Smooth muscle cell (in vitro differentiated cells): ENCODE measurements at regions not wholly inside any gene's neighbourhood (a gene's known extent, or its start where the extent isn't known, plus 50 kb on each side); places are given as distances from the start of the nearest gene placed in this dataset.

Experiments used
- DNase-seq: peaks from one replicate; lab custom pipeline; 2025; ENCODE audit not compliant: unreplicated experiment; lab: John Stamatoyannopoulos, UW
- H2AFZ ChIP-seq: fragments of 200-600 bp; sonication (generic); 2 replicates; pipeline ENCODE4 v1.6.0; 2016; ENCODE audit warnings: antibody characterized with exemption, low read depth, mild to moderate bottlenecking
- H3F3A ChIP-seq: fragments of 200-600 bp; sonication (generic); 2 replicates; pipeline ENCODE4 v1.6.0; 2017; ENCODE audit warnings: antibody characterized with exemption, low read depth
- H3K27ac ChIP-seq: fragments of 200-600 bp; sonication (generic); 2 replicates; pipeline ENCODE4 v1.5.1; 2016; ENCODE audit warnings: low read depth, mild to moderate bottlenecking
- H3K27me3 ChIP-seq: fragments of 200-600 bp; sonication (generic); 2 replicates; pipeline ENCODE4 v1.6.1; 2016; ENCODE audit warnings: low read depth, mild to moderate bottlenecking
- H3K36me3 ChIP-seq: fragments of 200-600 bp; sonication (generic); 2 replicates; pipeline ENCODE4 v1.5.1; 2016; ENCODE audit warnings: low read depth
- H3K4me1 ChIP-seq: fragments of 200-600 bp; sonication (generic); 2 replicates; pipeline ENCODE4 v1.5.1; 2016; ENCODE audit warnings: low read depth
- H3K4me2 ChIP-seq: fragments of 200-600 bp; sonication (generic); 2 replicates; pipeline ENCODE4 v1.6.0; 2016; ENCODE audit warnings: mild to moderate bottlenecking
- H3K4me3 ChIP-seq: fragments of 200-600 bp; sonication (generic); 2 replicates; pipeline ENCODE4 v1.5.1; 2016; ENCODE audit warnings: mild to moderate bottlenecking
- H3K79me2 ChIP-seq: fragments of 200-600 bp; sonication (generic); 2 replicates; pipeline ENCODE4 v1.6.0; 2016; ENCODE audit warnings: low read depth, mild to moderate bottlenecking
- H3K9ac ChIP-seq: fragments of 200-600 bp; sonication (generic); 2 replicates; pipeline ENCODE4 v1.6.0; 2016; ENCODE audit warnings: low read depth
- H3K9me3 ChIP-seq: fragments of 200-600 bp; sonication (generic); replicated peaks from 2 replicates; pipeline ENCODE4 v1.5.1; 2016; ENCODE audit warnings: low read depth
- H4K20me1 ChIP-seq: fragments of 200-600 bp; sonication (generic); 2 replicates; pipeline ENCODE4 v1.6.0; 2016; ENCODE audit warnings: low read depth
- WGBS: methylation state at CpG from one replicate; pipeline ENCODE4 v1.1.7; 2016; ENCODE audit warnings: low lambda C conversion rate; 5-methylcytosine and 5-hydroxymethylcytosine counted together
- TF ChIP-seq, protein P1 (sequence below): fragments of 200-600 bp; sonication (generic); IDR thresholded peaks from 2 replicates; pipeline ENCODE4 v1.5.1; 2017; ENCODE audit warnings: borderline replicate concordance, mild to moderate bottlenecking, antibody characterized with exemption; ENCODE audit not compliant: insufficient read depth, poor library complexity, severe bottlenecking

DNA sequence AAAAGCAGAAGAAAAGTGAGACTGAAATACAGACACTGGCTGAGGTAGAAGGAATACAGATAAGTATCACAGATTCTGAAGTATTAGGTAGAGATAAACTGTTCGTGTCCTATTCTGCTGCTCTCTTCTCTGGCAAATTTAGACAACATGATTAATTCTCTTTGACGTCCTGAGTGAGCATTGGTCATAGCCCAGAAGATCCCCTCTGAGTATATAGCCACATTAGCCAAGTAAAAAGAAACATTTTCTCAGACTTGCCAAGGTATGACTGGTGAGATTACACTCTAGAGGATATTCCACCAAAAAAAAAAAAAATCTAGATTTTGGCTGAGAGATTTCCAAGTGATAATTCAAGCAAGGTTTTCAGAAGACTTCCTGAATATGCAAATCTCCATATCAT is 111.4 kb upstream of the ALCAM start:
- TF ChIP-seq, protein P1, sequence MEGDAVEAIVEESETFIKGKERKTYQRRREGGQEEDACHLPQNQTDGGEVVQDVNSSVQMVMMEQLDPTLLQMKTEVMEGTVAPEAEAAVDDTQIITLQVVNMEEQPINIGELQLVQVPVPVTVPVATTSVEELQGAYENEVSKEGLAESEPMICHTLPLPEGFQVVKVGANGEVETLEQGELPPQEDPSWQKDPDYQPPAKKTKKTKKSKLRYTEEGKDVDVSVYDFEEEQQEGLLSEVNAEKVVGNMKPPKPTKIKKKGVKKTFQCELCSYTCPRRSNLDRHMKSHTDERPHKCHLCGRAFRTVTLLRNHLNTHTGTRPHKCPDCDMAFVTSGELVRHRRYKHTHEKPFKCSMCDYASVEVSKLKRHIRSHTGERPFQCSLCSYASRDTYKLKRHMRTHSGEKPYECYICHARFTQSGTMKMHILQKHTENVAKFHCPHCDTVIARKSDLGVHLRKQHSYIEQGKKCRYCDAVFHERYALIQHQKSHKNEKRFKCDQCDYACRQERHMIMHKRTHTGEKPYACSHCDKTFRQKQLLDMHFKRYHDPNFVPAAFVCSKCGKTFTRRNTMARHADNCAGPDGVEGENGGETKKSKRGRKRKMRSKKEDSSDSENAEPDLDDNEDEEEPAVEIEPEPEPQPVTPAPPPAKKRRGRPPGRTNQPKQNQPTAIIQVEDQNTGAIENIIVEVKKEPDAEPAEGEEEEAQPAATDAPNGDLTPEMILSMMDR: no peak
- Histone ChIP-seq H3K4me3 (no peak overlapping the region), H3K36me3 (no peaks in the 10 kb centered on the region), H3F3A (no peaks in the 10 kb centered on the region), H2AFZ (no peak overlapping the region), H3K27me3 (no peaks in the 10 kb centered on the region), H3K4me2 (no peak overlapping the region), H3K9ac (no peak overlapping the region), H3K79me2 (no peaks in the 10 kb centered on the region), H3K4me1 (peaks cover 23% of the 10 kb centered on the region), H4K20me1 (no peaks in the 10 kb centered on the region), H3K9me3 (no peaks in the 10 kb centered on the region), H3K27ac (no peak overlapping the region)
- DNase-seq: no peak
- WGBS: 61% methylated on average over 2 of the region's 2 CpGs

DNA sequence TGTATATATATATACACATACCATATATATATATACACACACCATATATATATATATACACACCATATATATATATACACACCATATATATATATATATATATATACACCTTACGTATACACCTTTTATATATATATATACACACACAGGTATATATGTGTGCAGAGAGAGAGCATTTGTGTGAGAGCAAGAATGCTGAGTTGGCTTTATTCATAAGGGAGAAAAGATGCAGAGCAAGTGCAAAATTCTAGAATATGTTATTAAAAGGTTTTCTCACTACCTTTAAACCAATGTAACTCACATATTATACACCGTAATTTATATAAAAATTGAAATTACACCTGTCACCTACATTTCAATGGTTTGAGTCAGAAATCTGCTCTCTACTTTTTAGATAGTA is 107.2 kb upstream of the ALCAM start:
- DNase-seq: no peak
- no peaks in the 10 kb centered on the region for H3K9me3 ChIP-seq
- no peak overlapping the region for H2AFZ ChIP-seq
- H3K79me2 ChIP-seq: no peaks in the 10 kb centered on the region
- no peak overlapping the region for H3K4me3 ChIP-seq
- H3K27me3 ChIP-seq: no peaks in the 10 kb centered on the region
- H4K20me1 ChIP-seq: no peaks in the 10 kb centered on the region
- H3K4me2 ChIP-seq: no peak overlapping the region
- 50% methylated on average over 2 of the region's 2 CpGs for WGBS
- H3K9ac ChIP-seq: no peak overlapping the region
- peaks cover under 1% of the 10 kb centered on the region for H3K4me1 ChIP-seq
- H3F3A ChIP-seq: no peaks in the 10 kb centered on the region
- TF ChIP-seq, protein P1: no peak
- no peaks in the 10 kb centered on the region for H3K36me3 ChIP-seq
- no peak overlapping the region for H3K27ac ChIP-seq

DNA sequence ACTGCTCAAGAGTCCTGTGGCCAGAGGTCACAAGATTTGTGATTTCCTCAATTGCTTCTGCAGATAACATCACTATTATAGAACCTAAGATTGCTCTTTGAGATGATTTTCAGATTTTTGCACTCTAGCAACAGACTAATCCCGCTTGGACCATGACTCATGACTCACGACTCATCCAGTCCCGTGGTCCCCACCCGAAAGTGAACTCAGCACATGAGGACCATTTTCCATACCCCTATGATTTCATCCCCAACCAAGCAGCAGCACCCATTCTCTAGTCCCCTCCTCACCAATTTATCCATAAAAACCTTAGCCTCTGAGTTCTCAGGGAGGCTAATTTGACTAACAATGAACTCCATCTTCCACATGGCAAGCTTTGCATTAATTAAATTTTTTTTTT is 106.3 kb upstream of the ALCAM start:
- H3K4me2 ChIP-seq: no peak overlapping the region
- H2AFZ ChIP-seq: no peak overlapping the region
- H3K4me1 ChIP-seq: no peaks in the 10 kb centered on the region
- H3K79me2 ChIP-seq: no peaks in the 10 kb centered on the region
- 79% methylated on average over 4 of the region's 4 CpGs for WGBS
- no peak overlapping the region for H3K4me3 ChIP-seq
- no peaks in the 10 kb centered on the region for H3K36me3 ChIP-seq
- H3K27me3 ChIP-seq: no peaks in the 10 kb centered on the region
- H3K9me3 ChIP-seq: no peaks in the 10 kb centered on the region
- H4K20me1 ChIP-seq: no peaks in the 10 kb centered on the region
- TF ChIP-seq, protein P1: no peak
- no peak for DNase-seq
- no peak overlapping the region for H3K9ac ChIP-seq
- H3F3A ChIP-seq: no peaks in the 10 kb centered on the region
- H3K27ac ChIP-seq: no peak overlapping the region

DNA sequence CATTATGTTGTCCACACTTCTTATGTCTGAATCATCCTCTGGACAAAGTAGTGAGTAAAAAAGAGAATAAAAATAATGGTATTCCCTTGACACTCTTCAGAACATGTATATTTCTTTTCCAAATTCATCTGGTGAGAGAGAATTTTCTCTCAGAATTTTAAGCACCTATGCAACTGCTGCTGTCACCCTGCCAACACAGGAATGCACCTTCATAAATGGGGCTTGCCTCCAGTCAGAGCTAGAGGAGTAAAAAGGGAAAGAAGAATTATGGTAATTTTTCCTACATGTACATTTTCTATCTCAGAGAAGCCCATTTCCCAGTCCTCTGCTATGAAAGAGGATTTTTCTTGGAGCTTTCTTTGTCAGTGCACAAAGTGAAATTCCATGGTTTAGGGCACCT is 92.2 kb upstream of the ALCAM start:
- H3F3A ChIP-seq: no peaks in the 10 kb centered on the region
- no peak overlapping the region for H3K4me3 ChIP-seq
- H3K36me3 ChIP-seq: no peaks in the 10 kb centered on the region
- no peaks in the 10 kb centered on the region for H3K79me2 ChIP-seq
- H3K4me1 ChIP-seq: peaks cover 10% of the 10 kb centered on the region
- no peaks in the 10 kb centered on the region for H3K27me3 ChIP-seq
- no peaks in the 10 kb centered on the region for H3K9me3 ChIP-seq
- TF ChIP-seq, protein P1: no peak
- H3K9ac ChIP-seq: no peak overlapping the region
- no peaks in the 10 kb centered on the region for H4K20me1 ChIP-seq
- H3K4me2 ChIP-seq: peak overlapping the region; percentile 14
- H2AFZ ChIP-seq: no peak overlapping the region
- H3K27ac ChIP-seq: no peak overlapping the region
- no peak for DNase-seq
